OCI-LY7 (cell line): ENCODE measurements at regions not wholly inside any gene's neighbourhood (a gene's known extent, or its start where the extent isn't known, plus 50 kb on each side); places are given as distances from the start of the nearest gene placed in this dataset.

Source experiments
- BruUV-seq: library from RNA; stranded (reverse); fragments of 400-500 nt; replicated peaks from 2 replicates; lab custom pipeline; 2021; lab: Mats Ljungman, UMichigan
- CTCF ChIA-PET: fragments of 300-600 bp; sonication (Branson Sonifier 250); formaldehyde crosslinking; loops from one replicate; lab custom pipeline; 2022; ENCODE audit warnings: antibody characterized with exemption; ENCODE audit not compliant: unreplicated experiment; lab: Charles Lee
- POLR2A ChIA-PET: fragments of 300-600 bp; sonication (Branson Sonifier 250); formaldehyde crosslinking; loops from one replicate; lab custom pipeline; 2022; ENCODE audit warnings: antibody characterized with exemption; lab: Charles Lee
- DNase-seq: peaks from one replicate; pipeline ENCODE4 v3.0.0-alpha.2; 2015; ENCODE audit warnings: low spot score
- H2AFZ ChIP-seq: fragments of 200-600 bp; sonication (generic), shearing (Covaris generic); 2 replicates; pipeline ENCODE4 v1.6.1; 2014; ENCODE audit warnings: mild to moderate bottlenecking, antibody characterized with exemption, low read length, moderate library complexity
- H3K27ac ChIP-seq: fragments of 200-600 bp; sonication (generic); 2 replicates; pipeline ENCODE4 v1.5.1; 2014; ENCODE audit warnings: mixed run types, low read depth, mild to moderate bottlenecking, moderate library complexity, low read length, inconsistent platforms; ENCODE audit not compliant: poor library complexity, severe bottlenecking
- H3K36me3 ChIP-seq: fragments of 200-600 bp; sonication (generic); 2 replicates; pipeline ENCODE4 v1.6.1; 2014; ENCODE audit warnings: mild to moderate bottlenecking, antibody characterized with exemption, low read length, moderate library complexity, mixed read lengths; ENCODE audit not compliant: insufficient read depth
- H3K4me1 ChIP-seq: fragments of 200-600 bp; sonication (generic); 2 replicates; pipeline ENCODE4 v1.5.1; 2014; ENCODE audit warnings: mild to moderate bottlenecking, low read length; ENCODE audit not compliant: insufficient read depth, poor library complexity, severe bottlenecking
- H3K4me2 ChIP-seq: fragments of 200-600 bp; sonication (generic); 2 replicates; pipeline ENCODE4 v1.6.1; 2014; ENCODE audit warnings: mild to moderate bottlenecking, low read length
- H3K4me3 ChIP-seq: fragments of 200-600 bp; sonication (generic); 2 replicates; pipeline ENCODE4 v1.5.1; 2014; ENCODE audit warnings: mild to moderate bottlenecking, low read depth, low read length; ENCODE audit not compliant: poor library complexity, severe bottlenecking
- H3K79me2 ChIP-seq: fragments of 200-600 bp; sonication (generic); 2 replicates; pipeline ENCODE4 v1.6.1; 2016; ENCODE audit warnings: low read depth, mild to moderate bottlenecking, low read length, moderate library complexity, mixed read lengths; ENCODE audit not compliant: insufficient read depth
- H3K9me2 ChIP-seq: fragments of 200-600 bp; sonication (generic); 2 replicates; pipeline ENCODE4 v1.6.1; 2016; ENCODE audit warnings: mild to moderate bottlenecking, low read length, mixed read lengths; ENCODE audit not compliant: insufficient read depth
- H3K9me3 ChIP-seq: fragments of 200-600 bp; sonication (generic); 2 replicates; pipeline ENCODE4 v1.6.1; 2014; ENCODE audit warnings: mild to moderate bottlenecking, mixed run types, low read length, mixed read lengths
- H4K20me1 ChIP-seq: fragments of 200-600 bp; sonication (generic); 2 replicates; pipeline ENCODE4 v1.6.1; 2014; ENCODE audit warnings: mild to moderate bottlenecking, antibody characterized with exemption, low read length, moderate library complexity, mixed read lengths; ENCODE audit not compliant: insufficient read depth
- EZH2phosphoT487 ChIP-seq: fragments of 200-600 bp; sonication (generic); IDR thresholded peaks from 2 replicates; pipeline ENCODE4 v1.6.1; 2018; ENCODE audit warnings: low read depth, borderline replicate concordance, mild to moderate bottlenecking, mixed run types, antibody characterized with exemption, low read length, moderate library complexity, mixed read lengths
- intact Hi-C: fragments of 100-400 bp; cut with micrococcal nuclease; formaldehyde crosslinking; loops from one replicate; pipeline ENCODE4 v1.10.0; 2022; ENCODE audit not compliant: unreplicated experiment
- TF ChIP-seq, protein P1 (sequence below): fragments of 200-600 bp; sonication (generic); conservative IDR thresholded peaks from 2 replicates; pipeline ENCODE4 v1.5.1; 2014; ENCODE audit warnings: mild to moderate bottlenecking, antibody characterized with exemption, low read length, moderate library complexity, mixed read lengths

DNA sequence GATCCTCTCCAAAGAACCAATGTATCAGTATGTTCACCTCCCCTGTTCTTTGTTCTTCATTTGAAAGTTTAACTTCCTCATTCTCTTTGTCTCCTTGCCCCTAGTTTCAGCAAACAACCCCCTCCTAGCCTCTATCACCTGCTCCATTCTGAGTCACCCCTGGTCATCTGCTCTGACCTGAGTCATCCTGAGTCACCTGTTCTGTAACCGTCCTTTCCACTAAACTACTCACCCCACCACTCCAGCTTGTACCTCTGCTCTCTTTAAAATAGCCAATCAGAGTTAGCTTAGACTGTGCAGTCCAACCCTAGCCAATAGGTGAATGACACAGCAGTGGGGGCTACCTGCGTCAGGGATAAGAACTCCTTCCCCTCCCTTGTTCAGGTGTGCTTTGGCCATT lies 249.8 kb upstream of the AADAT start:
- Histone ChIP-seq H3K4me2 (no peak overlapping the region), H3K4me3 (no peak overlapping the region), H3K4me1 (no peaks in the 10 kb centered on the region), H3K79me2 (no peaks in the 10 kb centered on the region), H4K20me1 (no peaks in the 10 kb centered on the region), H2AFZ (no peak overlapping the region), H3K9me3 (no peaks in the 10 kb centered on the region), H3K36me3 (no peaks in the 10 kb centered on the region), H3K27ac (no peak overlapping the region), H3K9me2 (no peaks in the 10 kb centered on the region)
- intact Hi-C loops, result no loop called here
- no TSS peak for BruUV-seq
- TF ChIP-seq, protein P1, sequence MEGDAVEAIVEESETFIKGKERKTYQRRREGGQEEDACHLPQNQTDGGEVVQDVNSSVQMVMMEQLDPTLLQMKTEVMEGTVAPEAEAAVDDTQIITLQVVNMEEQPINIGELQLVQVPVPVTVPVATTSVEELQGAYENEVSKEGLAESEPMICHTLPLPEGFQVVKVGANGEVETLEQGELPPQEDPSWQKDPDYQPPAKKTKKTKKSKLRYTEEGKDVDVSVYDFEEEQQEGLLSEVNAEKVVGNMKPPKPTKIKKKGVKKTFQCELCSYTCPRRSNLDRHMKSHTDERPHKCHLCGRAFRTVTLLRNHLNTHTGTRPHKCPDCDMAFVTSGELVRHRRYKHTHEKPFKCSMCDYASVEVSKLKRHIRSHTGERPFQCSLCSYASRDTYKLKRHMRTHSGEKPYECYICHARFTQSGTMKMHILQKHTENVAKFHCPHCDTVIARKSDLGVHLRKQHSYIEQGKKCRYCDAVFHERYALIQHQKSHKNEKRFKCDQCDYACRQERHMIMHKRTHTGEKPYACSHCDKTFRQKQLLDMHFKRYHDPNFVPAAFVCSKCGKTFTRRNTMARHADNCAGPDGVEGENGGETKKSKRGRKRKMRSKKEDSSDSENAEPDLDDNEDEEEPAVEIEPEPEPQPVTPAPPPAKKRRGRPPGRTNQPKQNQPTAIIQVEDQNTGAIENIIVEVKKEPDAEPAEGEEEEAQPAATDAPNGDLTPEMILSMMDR, result no peak
- TF ChIP-seq EZH2phosphoT487, result no peak
- DNase-seq, result no peak
- ChIA-PET CTCF (no interaction called here), POLR2A (no interaction called here)

DNA sequence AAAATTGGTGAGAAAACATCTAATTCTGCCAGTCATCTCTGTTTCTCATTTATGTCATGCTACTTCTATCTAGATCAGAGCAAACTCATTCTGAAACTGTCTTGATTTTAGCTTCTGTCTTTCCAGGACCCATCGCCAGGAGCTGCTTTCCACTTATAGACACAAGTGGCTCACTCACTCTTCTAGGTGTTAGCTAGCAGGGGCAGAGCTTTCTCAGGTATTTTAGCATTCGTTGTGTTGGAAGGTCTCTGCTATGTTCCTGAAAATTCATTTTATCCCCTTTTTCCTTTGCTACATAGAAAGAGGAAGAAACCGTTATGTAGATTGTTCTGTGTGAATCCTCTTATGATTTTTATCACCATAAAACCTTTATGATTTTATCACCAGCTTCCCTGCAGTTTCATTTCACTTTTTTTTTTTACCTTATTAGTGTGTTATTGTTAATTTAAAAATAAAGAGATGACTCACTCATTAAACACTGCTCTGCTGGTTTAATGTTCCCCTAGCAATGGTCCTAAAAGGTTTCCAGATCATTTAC lies 246.6 kb upstream of the AADAT start:
- no peaks in the 10 kb centered on the region for H3K9me3 ChIP-seq
- H3K36me3 ChIP-seq, result no peaks in the 10 kb centered on the region
- intact Hi-C loops, result no loop called here
- DNase-seq, result no peak
- no peaks in the 10 kb centered on the region for H4K20me1 ChIP-seq
- H3K9me2 ChIP-seq, result no peaks in the 10 kb centered on the region
- no peak overlapping the region for H3K4me2 ChIP-seq
- no peak overlapping the region for H3K4me3 ChIP-seq
- no TSS peak for BruUV-seq
- H2AFZ ChIP-seq, result no peak overlapping the region
- ChIA-PET POLR2A (interaction anchor here (0.7 to 1.1 kb wide), 2 partner anchors 9 to 15 kb away, joined by 3 read pairs; no protein-coding TSS in a partner anchor), CTCF (no interaction called here)
- H3K79me2 ChIP-seq, result no peaks in the 10 kb centered on the region
- H3K27ac ChIP-seq, result no peak overlapping the region
- TF ChIP-seq EZH2phosphoT487, result no peak
- TF ChIP-seq, protein P1, result no peak
- no peaks in the 10 kb centered on the region for H3K4me1 ChIP-seq

DNA sequence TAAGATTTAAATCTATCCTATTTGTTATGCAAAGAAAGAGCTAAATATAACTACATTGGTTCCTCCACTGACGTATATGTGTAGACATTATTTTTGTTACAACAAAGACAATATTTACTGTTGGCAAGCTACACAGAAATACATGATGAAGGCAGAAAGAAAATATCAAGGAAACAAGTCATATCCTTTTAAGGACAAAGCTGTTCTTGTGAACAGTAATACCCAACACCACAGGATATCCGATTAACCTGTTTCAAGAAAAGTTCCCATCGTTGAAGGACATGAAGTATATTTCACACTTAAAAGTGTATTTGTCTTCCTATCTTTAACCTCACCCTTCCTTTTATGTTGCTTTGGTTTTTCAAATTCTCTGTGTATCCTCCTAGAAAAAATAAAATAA lies 235.8 kb upstream of the AADAT start:
- Histone ChIP-seq H3K27ac (no peak overlapping the region), H3K79me2 (no peaks in the 10 kb centered on the region), H3K4me3 (no peak overlapping the region), H2AFZ (no peak overlapping the region), H4K20me1 (no peaks in the 10 kb centered on the region), H3K36me3 (no peaks in the 10 kb centered on the region), H3K4me2 (no peak overlapping the region), H3K4me1 (no peaks in the 10 kb centered on the region), H3K9me2 (no peaks in the 10 kb centered on the region), H3K9me3 (no peaks in the 10 kb centered on the region)
- ChIA-PET CTCF (no interaction called here), POLR2A (no interaction called here)
- DNase-seq, result no peak
- no peak for TF ChIP-seq EZH2phosphoT487
- TF ChIP-seq, protein P1, result no peak
- BruUV-seq, result no TSS peak
- intact Hi-C loops, result no loop called here
